OCI-M1 (cell line): ENCODE measurements at regions not wholly inside any gene's neighbourhood (a gene's known extent, or its start where the extent isn't known, plus 50 kb on each side); places are given as distances from the start of the nearest gene placed in this dataset.

Source experiments
- DNase-seq: peaks from one replicate; lab custom pipeline; 2025; lab: John Stamatoyannopoulos, UW

DNA sequence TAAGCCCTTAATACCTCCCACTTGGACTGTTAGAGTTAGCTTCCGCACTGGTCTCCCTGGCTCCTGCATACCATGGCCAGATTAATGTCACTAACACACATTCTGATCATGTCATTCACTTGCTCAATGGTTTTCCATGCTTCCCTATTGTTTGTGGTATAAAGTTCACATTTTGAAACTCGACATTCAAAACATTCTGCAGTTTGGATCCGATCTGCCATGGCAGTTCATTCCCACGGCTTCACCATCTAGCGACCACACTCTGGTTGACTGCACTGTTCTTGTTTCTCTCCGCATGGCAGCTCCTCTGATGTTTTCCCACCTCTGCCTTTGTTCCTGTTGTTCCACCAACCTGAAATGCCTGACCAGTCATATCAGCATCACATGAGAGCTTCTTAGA lies 87.4 kb upstream of the WAC start:
- DNase-seq, result no peak

DNA sequence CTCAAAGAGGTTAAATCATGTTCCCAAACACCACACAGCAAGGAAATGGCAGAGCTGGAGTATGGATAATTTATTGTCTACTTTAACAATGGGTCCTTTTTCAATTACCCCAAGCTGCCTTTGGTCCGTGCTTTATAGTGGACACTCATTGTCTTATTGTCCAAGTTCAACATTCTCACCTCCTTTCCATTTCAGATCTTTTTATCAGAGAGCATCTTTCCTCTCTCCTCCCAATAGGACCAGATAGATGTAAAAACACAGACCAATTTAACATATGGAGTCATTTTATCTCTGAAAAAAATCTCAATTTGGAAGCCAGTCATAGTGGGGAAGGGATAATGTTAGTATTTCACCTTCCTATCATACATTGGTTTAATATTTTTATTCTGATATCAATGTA lies 83.5 kb upstream of the WAC start:
- DNase-seq, result no peak

DNA sequence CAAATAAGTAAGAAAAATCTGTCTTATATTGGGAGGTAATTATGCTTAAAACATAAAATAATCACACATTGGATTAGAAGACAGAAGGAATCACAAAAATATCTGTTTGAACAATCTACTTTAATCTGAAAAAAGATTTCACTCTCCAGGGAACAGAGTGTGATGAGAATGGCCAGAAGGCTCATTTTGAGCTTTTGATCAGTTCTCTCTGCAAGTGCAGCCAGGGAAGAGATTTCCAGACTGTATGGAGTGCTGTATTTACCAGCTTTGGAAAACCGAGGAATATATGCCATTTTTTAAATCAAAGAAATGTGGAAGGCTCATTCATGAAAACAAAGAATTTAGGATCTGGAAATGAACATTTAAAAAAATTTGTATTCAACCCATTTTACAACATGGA lies 83.0 kb upstream of the WAC start:
- no peak for DNase-seq

DNA sequence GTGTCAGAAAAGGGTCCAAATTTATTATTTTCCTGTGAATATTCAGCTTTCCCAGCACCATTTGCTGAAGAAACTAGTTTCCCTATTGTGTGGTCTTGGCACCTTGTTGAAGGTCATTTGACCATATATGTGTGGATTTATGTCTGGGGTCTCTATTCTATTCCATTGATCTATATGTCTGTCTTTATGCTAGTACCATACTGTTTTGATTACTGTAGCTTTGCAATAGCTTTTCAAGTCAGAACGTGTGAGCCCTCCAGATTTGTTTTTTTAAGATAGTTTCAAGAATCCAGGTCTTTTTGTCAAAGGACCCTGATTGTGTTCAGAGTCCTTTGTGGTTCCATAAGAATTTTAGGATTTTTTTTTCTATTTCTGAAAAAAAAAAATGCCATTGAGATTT lies 79.0 kb upstream of the WAC start:
- DNase-seq, result no peak

DNA sequence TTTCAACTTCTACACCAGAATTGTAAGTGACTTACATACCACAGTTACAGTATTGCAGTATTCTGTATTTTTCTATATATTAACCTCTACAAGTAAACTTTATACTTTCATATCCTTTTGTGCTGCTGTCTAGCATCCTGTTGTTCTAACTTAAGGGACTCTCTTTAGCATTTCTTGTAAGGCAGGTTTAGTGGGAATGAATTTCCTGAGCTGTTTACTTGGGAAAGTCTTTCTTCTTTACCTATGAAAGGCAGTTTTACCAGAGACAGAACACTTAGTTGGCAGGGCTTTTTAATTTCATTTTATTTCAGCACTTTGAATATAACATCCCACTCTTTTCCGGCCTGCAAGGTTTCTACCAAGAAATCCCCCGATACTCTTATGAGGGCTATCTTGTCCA lies 75.8 kb upstream of the WAC start:
- no peak for DNase-seq

DNA sequence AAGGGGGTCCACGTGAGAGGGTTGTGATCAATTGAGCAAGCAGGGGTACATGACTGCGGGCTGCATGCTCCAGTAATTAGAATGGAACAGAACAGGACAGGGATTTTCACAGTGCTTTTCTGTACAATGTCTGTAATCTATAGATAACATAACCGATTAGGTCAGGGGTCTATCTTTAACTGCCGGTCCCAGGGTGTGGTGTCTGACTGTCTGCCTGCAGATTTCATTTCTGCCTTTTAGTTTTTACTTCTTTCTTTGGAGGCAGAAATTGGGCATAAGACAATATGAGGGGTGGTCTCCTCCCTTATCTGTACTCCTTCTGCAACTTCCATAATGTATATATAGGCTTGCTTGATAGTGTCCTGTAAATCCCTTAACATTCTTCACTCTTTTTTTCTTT lies 75.0 kb upstream of the WAC start:
- peak; percentile 78 for DNase-seq

DNA sequence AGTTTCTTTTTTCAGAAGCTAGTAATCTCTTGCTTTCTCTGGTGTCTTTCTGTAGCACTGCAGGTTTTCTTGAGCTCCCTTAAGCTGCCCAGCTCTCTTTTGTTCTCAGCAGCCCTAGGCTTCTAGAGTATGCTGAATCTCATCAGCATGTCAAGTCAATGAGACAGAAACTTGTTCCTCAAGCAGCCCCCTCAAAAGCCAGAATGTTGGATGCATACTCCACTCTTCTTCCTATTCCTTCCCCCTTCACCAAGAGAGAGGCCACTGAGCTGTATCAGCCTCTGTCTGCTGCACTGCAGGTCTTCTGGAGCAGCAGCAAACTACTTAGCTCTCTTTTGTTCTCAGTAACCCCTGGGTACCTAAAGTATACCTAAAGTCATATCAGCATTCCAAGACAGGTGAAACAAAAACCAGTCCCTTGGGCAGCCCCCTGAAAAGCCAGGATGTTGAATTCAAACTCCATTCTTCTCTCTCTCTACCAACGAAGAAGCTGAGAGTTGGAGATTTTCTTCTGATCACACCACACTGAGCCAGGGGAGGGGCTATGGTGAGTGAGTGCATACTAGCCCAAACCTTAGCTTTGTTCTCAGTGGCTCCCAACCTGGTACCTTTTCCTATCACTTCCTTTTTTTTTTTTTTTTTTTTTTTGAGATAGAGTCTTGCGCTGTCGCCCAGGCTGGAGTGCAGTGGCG lies 73.3 kb upstream of the WAC start:
- DNase-seq, result peak; percentile 10

DNA sequence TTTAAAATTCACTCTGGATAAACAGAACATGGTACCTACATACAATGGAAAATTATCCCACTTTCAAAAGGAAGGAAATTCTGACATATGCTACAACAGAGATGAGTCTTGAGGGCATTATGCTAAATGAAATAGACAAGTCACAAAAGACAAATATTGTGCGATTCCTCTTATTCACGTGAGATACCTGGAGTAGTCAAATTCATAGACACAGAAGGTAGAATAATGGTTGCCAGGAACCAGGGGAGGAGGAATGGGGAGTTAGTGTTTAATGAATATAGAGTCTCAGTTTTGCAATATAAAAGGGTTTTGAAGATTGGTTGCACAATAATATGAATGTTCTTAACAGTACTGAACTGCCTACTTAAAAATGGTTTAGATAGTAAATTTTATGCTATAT lies 69.8 kb upstream of the WAC start:
- DNase-seq, result no peak

DNA sequence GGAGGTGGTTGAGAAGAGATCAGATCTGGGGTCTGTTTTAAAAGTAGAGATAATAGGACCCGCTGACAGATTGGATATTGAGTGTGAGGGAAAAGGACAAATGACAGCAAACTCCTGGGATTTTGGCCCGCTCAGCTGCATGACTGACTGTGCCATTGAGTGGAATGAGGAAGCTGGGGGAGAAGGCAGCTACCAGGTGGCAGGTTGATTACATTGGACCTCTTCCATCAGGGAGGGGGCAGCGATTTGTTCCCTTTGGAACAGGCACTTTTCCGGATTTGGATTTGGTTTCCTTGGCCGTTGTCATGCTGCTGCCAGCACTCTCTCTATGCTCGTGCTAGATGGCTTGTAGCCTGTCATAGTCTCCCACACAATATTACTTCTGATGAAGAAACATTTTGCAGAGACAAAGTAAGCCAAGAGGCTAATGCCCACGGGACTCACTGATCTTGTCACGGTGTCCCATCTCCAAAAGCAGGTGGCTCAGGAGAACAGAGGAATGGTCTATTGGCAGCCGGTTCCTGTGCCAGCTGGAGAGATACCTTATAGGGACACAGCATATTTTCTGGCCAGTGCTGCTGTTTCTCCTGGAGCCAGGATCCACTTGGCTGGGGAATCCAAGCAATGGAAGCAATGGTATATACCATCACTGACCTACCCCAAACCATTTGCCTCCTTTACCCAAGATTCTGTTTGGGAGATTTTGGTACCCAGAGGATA lies 69.1 kb upstream of the WAC start:
- DNase-seq, result peak; percentile 9

DNA sequence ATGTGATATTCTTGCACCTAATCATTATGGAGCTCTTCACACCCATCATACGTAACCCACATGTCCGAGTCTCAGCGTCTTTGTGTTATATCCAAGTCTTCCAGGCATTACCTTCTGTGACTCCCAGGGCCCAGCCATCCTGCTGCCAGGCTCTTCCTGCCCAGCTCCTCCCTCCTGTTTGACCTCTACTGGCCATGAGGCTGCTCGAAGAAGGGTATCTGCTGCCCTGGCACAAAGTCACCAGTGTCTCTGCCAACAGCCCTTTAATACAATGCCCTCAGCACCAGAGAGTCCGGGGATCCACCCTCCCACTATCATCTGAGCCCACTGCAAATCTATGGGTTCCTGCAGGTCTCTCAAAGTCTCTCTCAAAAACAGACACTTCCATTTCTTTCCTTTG lies 65.3 kb upstream of the WAC start:
- no peak for DNase-seq

DNA sequence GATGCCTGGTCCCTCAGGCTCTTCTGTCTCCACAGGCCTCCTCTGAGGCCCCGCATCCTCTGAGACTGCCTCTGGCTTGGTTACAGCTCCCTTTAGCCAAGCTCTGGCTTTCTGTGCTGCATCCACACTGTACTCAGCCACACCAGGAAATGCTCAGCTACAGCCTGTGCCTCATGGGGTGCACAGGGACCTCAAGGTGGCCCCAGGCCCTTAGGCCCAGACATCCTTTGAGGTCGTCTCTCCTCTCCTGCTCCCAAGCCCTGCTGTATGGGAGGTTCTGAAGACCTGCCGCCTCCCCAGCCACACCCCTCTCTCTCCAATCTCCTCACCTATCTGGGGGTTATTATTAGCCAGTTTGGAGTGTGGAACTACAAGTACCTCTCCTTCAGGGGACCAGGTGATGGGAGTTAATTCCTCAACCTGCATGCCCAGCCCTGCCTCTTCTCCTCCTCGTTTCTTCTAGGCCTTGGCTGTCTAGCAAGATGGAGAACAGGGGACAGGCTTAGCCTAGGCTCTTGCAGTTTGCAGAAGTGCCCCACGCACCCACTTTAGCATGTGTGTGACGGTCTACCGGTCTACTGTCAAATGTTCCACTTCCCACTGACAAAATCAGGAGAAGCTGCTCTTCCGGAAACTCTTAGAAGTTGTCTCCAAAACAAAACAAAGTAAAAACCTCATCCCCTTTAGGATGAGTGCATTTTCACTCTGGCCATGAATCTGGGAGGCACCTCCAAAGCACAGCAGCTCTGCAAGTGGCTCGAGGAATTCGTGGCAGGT lies 64.0 kb upstream of the WAC start:
- DNase-seq, result no peak

DNA sequence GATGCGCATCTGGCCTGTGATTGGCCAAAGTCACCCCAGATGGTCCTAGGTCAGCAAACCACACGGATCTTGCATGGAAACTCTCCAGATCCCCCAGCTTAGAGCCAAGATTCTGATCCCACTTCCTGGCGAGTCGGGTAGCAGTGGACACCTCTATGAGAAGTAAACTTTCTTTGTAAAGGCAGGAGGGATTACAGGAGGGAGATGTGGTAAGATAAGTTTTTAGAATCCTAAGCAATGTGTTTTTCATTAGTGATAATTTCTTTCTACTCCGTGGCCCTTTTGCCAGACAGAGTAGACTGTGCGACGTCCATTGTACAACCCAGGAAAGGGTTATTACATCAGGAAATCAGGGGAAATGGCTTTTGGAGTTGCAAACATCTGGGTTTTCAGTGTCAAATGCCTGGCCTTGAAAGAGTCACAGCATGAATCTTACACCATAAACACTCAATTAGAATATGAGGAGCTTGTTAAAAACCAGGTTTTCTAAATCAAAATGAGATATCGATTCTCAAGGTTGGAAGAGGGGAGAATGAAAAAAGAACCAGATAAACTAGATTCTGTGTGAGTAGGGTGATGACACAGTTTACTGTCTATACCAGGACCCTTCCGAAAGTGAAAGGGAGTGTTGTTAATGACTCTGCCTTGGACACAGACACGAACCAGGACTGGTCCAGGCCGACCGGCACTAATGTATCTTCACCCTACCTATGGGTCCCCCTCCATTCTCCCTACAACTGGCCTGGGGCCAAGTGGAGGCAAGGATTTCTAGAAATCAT lies 61.9 kb upstream of the WAC start:
- DNase-seq, result no peak

DNA sequence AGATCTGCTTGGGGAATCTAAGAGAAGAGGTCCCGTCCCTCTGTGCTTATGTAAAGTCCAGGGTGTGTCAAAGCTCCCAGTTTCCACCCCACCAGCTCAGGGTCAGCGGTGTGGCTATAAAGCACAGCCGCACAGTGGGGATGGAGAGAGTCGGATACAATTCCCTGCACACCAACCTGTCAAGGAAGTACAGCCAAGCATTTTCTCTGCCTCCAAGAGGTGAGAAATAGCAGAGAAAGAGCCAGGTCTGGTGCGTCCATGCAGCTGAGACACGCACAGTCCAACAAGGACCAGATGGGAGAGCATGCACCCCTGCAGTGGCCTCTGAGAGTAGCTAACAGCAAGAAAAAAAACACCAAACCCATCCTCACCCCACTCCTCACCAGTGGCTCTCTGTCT lies 61.3 kb upstream of the WAC start:
- no peak for DNase-seq

DNA sequence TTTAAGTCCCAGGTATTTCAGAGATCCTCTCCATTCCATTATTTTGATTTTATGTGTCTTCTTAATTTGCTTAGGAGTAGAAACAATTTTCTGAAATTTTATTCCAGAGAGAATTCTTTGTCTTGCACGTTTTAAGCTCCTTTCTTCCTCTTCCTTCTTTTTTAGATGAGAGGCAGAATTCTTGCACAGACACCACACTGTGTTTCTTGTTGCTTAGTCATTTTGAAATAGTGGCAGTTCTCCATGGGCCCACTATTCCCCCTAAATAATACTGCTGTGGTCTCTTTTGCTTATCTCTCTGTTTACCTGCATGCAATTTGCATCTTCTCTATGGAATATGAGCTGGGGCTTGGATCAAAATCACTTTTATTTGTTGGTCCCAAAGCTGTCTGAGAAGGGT lies 54.3 kb upstream of the WAC start:
- peak; percentile 34 for DNase-seq

DNA sequence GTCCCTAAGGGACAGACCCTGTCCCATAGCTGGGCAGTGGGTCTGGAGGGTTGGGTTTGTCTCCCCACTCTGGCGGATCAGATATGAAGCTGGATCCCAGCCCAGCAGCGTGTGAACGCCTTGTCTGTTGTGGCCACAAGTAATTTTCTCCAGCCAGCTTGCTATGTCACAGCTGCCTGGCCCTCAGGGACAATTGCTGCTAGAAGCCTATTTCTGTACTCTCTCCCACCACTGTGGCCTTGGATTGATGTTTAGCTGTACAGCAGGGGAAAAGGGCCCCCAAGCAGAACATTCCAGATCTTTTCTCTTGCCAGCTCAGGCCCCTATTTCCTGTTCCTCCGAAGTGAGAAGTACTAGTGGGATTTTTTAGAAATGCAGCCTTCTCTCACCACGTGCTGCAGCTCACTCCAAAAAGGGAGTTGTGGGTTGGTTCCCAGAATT lies 53.5 kb upstream of the WAC start:
- DNase-seq, result peak; percentile 14

DNA sequence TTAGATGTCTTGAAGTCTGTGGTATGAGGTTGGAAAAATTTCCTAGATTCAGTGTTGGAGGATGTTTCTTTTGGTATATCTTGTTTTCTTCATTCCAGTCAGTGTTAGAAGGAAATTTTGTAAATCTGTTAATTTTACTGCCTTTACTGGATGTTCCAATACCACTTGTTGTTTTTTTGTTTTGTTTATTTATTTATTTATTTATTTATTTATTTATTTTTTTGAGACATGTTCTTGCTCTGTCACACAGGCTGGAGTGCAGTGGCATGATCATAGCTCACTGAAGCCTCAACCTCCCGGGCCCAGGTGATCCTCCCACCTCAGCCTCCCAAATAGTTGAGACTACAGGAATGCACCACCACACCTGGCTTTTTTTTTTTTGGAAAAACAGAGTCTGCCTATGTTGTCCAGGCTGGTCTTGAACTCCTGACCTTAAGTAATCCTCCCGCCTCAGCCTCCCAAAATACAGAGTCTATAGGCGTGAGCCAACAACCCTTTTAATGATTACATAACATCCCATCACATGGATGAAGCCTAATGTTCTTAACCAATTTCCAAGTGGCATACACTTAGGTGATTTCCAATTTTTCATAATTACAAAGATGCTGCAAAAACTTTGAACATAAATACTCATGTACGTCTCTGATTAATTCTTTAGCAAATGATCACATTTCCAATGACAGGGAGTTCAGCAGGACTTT lies 52.8 kb upstream of the WAC start:
- no peak for DNase-seq

DNA sequence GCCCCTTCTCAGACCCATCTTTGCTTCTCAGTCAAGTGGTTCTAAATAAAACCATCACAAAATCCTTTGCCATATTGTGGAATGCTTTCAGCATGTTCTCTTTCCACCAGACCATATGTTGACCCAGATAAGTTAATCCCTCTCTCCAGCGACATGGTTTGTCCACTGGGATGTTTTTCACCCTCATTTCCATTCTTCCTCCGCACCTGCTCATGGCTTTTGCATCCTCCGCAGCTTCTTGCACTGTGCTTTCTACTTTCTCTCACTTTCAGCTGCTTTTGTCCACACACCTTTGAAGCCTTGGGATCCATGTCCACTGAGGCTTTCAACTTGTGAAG lies 52.3 kb upstream of the WAC start:
- DNase-seq, result no peak

DNA sequence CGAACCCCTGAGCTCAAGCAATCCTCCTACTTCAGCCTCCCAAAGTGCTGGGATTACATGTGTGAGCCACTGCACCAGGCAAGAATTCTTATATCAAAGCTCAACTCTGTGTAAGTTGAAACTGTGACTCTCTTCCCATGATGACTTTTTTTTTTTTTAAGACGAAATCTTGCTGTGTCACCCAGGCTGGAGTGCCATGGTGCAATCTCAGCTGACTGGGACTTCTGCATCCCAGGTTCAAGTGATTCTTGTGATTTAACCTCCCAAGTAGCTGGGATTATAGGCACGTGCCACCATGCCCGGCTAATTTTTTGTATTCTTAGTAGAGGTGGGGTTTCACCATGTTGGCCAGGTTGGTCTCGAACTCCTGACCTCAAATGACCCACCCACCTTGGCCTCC lies 51.6 kb upstream of the WAC start:
- DNase-seq, result peak; percentile 52

DNA sequence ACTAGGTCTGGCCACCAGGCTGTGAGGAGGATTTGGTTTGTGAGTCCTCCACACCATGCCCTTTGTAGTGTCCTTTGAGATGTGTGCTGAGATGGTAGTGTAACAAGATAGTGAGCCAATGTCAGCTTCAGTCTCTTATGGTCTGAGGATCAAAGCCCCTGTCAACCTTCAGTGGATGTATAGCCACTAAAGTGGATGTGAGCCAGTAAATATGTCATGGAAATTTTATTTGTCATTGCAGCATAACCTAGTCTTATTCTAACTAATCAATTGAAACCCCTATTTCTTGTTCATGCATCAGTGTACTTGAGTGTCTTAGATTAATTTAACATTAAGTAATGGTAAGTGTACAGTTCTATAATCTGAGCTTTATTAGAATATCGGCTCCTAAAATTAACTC lies 51.0 kb upstream of the WAC start:
- no peak for DNase-seq
